PC-3 (cell line): ENCODE measurements at regions not wholly inside any gene's neighbourhood (a gene's known extent, or its start where the extent isn't known, plus 50 kb on each side); places are given as distances from the start of the nearest gene placed in this dataset.

Experiments used
- ATAC-seq: fragments of 200-7000 bp; cut with Tn5 transposase; 2 replicates; pipeline ENCODE4 v1.9.1; 2020; ENCODE audit warnings: mild to moderate bottlenecking, moderate library complexity
- BruUV-seq: library from RNA; stranded (reverse); fragments of 400-500 nt; replicated peaks from 2 replicates; lab custom pipeline; 2021; lab: Mats Ljungman, UMichigan
- CTCF ChIA-PET: fragments of 300-600 bp; sonication (Branson Sonifier 250); formaldehyde crosslinking; loops from one replicate; lab custom pipeline; 2022; ENCODE audit warnings: antibody characterized with exemption; lab: Charles Lee
- POLR2A ChIA-PET: fragments of 300-600 bp; sonication (Branson Sonifier 250); formaldehyde crosslinking; loops from one replicate; lab custom pipeline; 2022; ENCODE audit warnings: antibody characterized with exemption; ENCODE audit not compliant: unreplicated experiment; lab: Charles Lee
- DNase-seq: peaks from one replicate; pipeline ENCODE4 v3.0.0-alpha.2; 2015
- H2AFZ ChIP-seq: fragments of 300-600 bp; sonication (generic); 2 replicates; pipeline ENCODE4 v1.6.0; 2016; ENCODE audit warnings: antibody characterized with exemption, low read length
- H3F3A ChIP-seq: fragments of 300-600 bp; sonication (generic); one replicate; pipeline ENCODE4 v1.6.0; 2017; ENCODE audit warnings: antibody characterized with exemption, low read length, control low read depth, mild to moderate bottlenecking; ENCODE audit not compliant: unreplicated experiment
- H3K27ac ChIP-seq: fragments of 300-600 bp; sonication (generic); 2 replicates; pipeline ENCODE4 v1.5.1; 2016; ENCODE audit warnings: mild to moderate bottlenecking, low read length
- H3K27me3 ChIP-seq: fragments of 300-600 bp; sonication (generic); 2 replicates; pipeline ENCODE4 v1.6.1; 2016; ENCODE audit warnings: low read length, mixed read lengths
- H3K36me3 ChIP-seq: fragments of 300-600 bp; sonication (generic); 2 replicates; pipeline ENCODE4 v1.6.1; 2016; ENCODE audit warnings: low read depth, mixed run types, low read length, mixed read lengths
- H3K4me1 ChIP-seq: fragments of 300-600 bp; sonication (generic); 2 replicates; pipeline ENCODE4 v1.5.1; 2016; ENCODE audit warnings: low read length; ENCODE audit not compliant: insufficient read depth
- H3K4me2 ChIP-seq: fragments of 300-600 bp; sonication (generic); 2 replicates; pipeline ENCODE4 v1.6.0; 2016; ENCODE audit warnings: low read length
- H3K4me3 ChIP-seq: fragments of 300-600 bp; sonication (generic); 2 replicates; pipeline ENCODE4 v1.5.1; 2016; ENCODE audit warnings: mild to moderate bottlenecking, low read length, mixed read lengths
- H3K79me2 ChIP-seq: fragments of 300-600 bp; sonication (generic); 2 replicates; pipeline ENCODE4 v1.6.1; 2017; ENCODE audit warnings: low read length, mixed read lengths
- H3K9ac ChIP-seq: fragments of 300-600 bp; sonication (generic); 2 replicates; pipeline ENCODE4 v1.6.0; 2016; ENCODE audit warnings: mild to moderate bottlenecking, low read length
- H3K9me2 ChIP-seq: fragments of 300-600 bp; sonication (generic); replicated peaks from 2 replicates; pipeline ENCODE4 v1.6.1; 2016; ENCODE audit warnings: mixed run types, low read length, mixed read lengths
- H3K9me3 ChIP-seq: fragments of 300-600 bp; sonication (generic); 2 replicates; pipeline ENCODE4 v1.6.1; 2016; ENCODE audit warnings: low read length, mixed read lengths
- H4K20me1 ChIP-seq: fragments of 300-600 bp; sonication (generic); 2 replicates; pipeline ENCODE4 v1.6.1; 2016; ENCODE audit warnings: low read length, mixed read lengths
- CTCF ChIP-seq: fragments of 300-600 bp; sonication (generic); conservative IDR thresholded peaks from 2 replicates; pipeline ENCODE4 v1.5.1; 2017; ENCODE audit warnings: antibody characterized with exemption, low read depth, mild to moderate bottlenecking, low read length
- EZH2 ChIP-seq: fragments of 300-600 bp; sonication (generic); IDR thresholded peaks from one replicate; pipeline ENCODE4 v1.6.1; 2017; ENCODE audit warnings: antibody characterized with exemption, mild to moderate bottlenecking, low read length; ENCODE audit not compliant: unreplicated experiment
- EZH2phosphoT487 ChIP-seq: fragments of 300-600 bp; sonication (generic); IDR thresholded peaks from 2 replicates; pipeline ENCODE4 v1.6.1; 2018; ENCODE audit warnings: mild to moderate bottlenecking, antibody characterized with exemption, low read length, borderline replicate concordance
- intact Hi-C: fragments of 100-400 bp; cut with micrococcal nuclease; formaldehyde crosslinking; loops from 2 replicates; pipeline ENCODE4 v1.9.0; 2023

GRCh38 chr14:101006008-101006407, 102.5 kb upstream of the RTL1 start:
- H3K9me3 ChIP-seq, result no peaks in the 10 kb centered on the region
- intact Hi-C loops, result no loop called here
- no peaks in the 10 kb centered on the region for H4K20me1 ChIP-seq
- H3K36me3 ChIP-seq, result no peaks in the 10 kb centered on the region
- BruUV-seq, result no TSS peak
- H3F3A ChIP-seq, result no peaks in the 10 kb centered on the region
- no peak overlapping the region for H3K27ac ChIP-seq
- ChIA-PET CTCF (no interaction called here), POLR2A (no interaction called here)
- H3K4me1 ChIP-seq, result peaks cover 10% of the 10 kb centered on the region
- no peak overlapping the region for H3K9ac ChIP-seq
- no peak for ATAC-seq
- H3K79me2 ChIP-seq, result no peaks in the 10 kb centered on the region
- no peak for DNase-seq
- no peaks in the 10 kb centered on the region for H3K9me2 ChIP-seq
- no peak overlapping the region for H3K4me3 ChIP-seq
- no peak overlapping the region for H2AFZ ChIP-seq
- TF ChIP-seq CTCF (no peak), EZH2 (no peak), EZH2phosphoT487 (no peak)
- H3K4me2 ChIP-seq, result no peak overlapping the region
- H3K27me3 ChIP-seq, result no peaks in the 10 kb centered on the region

GRCh38 chr14:101007004-101007614, 103.6 kb upstream of the RTL1 start:
- H3K36me3 ChIP-seq, result no peaks in the 10 kb centered on the region
- no peaks in the 10 kb centered on the region for H3K9me2 ChIP-seq
- ChIA-PET POLR2A (no interaction called here), CTCF (no interaction called here)
- TF ChIP-seq EZH2 (no peak), EZH2phosphoT487 (no peak), CTCF (no peak)
- BruUV-seq, result no TSS peak
- H3F3A ChIP-seq, result no peaks in the 10 kb centered on the region
- intact Hi-C loops, result no loop called here
- H3K27me3 ChIP-seq, result no peaks in the 10 kb centered on the region
- no peak overlapping the region for H3K9ac ChIP-seq
- no peaks in the 10 kb centered on the region for H4K20me1 ChIP-seq
- H3K4me3 ChIP-seq, result no peak overlapping the region
- no peak for DNase-seq
- no peaks in the 10 kb centered on the region for H3K4me1 ChIP-seq
- ATAC-seq, result no peak
- H2AFZ ChIP-seq, result no peak overlapping the region
- H3K9me3 ChIP-seq, result no peaks in the 10 kb centered on the region
- H3K4me2 ChIP-seq, result no peak overlapping the region
- H3K79me2 ChIP-seq, result no peaks in the 10 kb centered on the region
- no peak overlapping the region for H3K27ac ChIP-seq

- no peaks in the 10 kb centered on the region for H3K79me2 ChIP-seq
- no peaks in the 10 kb centered on the region for H3F3A ChIP-seq
- no peaks in the 10 kb centered on the region for H3K9me2 ChIP-seq
- H2AFZ ChIP-seq, result no peak overlapping the region
- no peaks in the 10 kb centered on the region for H4K20me1 ChIP-seq
- no peak overlapping the region for H3K9ac ChIP-seq
- intact Hi-C loops, result no loop called here
- no peak overlapping the region for H3K4me3 ChIP-seq
- TF ChIP-seq EZH2phosphoT487, result no peak
- TF ChIP-seq EZH2, result no peak
- no peak for TF ChIP-seq CTCF
- no peak overlapping the region for H3K4me2 ChIP-seq
- no peaks in the 10 kb centered on the region for H3K4me1 ChIP-seq
- CTCF ChIA-PET, result no interaction called here
- ATAC-seq, result no peak
- no peaks in the 10 kb centered on the region for H3K9me3 ChIP-seq
- POLR2A ChIA-PET, result no interaction called here
- no peak overlapping the region for H3K27ac ChIP-seq
- H3K27me3 ChIP-seq, result no peaks in the 10 kb centered on the region
- no TSS peak for BruUV-seq
- H3K36me3 ChIP-seq, result no peaks in the 10 kb centered on the region
- no peak for DNase-seq
These were observed 104.2 kb upstream of the RTL1 start for GRCh38 chr14:101007765-101008164.
